Kidney (tissue), 13 donors: ENCODE measurements at regions not wholly inside any gene's neighbourhood (a gene's known extent, or its start where the extent isn't known, plus 50 kb on each side); places are given as distances from the start of the nearest gene placed in this dataset.

Experiments
- DNase-seq, 5 donors: peaks; one replicate each; pipeline ENCODE4 v3.0.0-alpha.2; 2013 to 2020
- FAIRE-seq: peaks from 2 replicates; lab custom pipeline; 2012; peaks lifted over from hg19 to GRCh38; lab: Jason Lieb, UNC
- H3K27ac ChIP-seq, 2 donors: one replicate each; pipeline ENCODE4 v1.7.0; 2013; ENCODE audit warnings: low read depth in 2 of 2, low read length in 2 of 2, inconsistent platforms in 1 of 2
- H3K27me3 ChIP-seq: one replicate; pipeline ENCODE4 v1.7.1; 2013; ENCODE audit warnings: low read length, inconsistent platforms; ENCODE audit not compliant: control insufficient read depth, insufficient read depth
- H3K36me3 ChIP-seq, 3 donors: one replicate each; pipeline versions ENCODE4 v1.7.0 to v1.7.1; 2013; ENCODE audit warnings: low read length in 3 of 3, control low read depth in 1 of 3, inconsistent platforms in 1 of 3; ENCODE audit not compliant: insufficient read depth in 3 of 3, control insufficient read depth in 2 of 3
- H3K4me1 ChIP-seq, 3 donors: one replicate each; pipeline versions ENCODE4 v1.7.0 to v1.7.1; 2013; ENCODE audit warnings: low read length in 3 of 3, inconsistent platforms in 1 of 3, low read depth in 1 of 3; ENCODE audit not compliant: control insufficient read depth in 2 of 3, insufficient read depth in 2 of 3
- H3K4me3 ChIP-seq, 3 donors: one replicate each; pipeline versions ENCODE4 v1.7.0 to v1.8.1; 2013; ENCODE audit warnings: low read length in 3 of 3, control low read depth in 1 of 3, inconsistent platforms in 1 of 3
- H3K9ac ChIP-seq, 3 donors: one replicate each; pipeline versions ENCODE4 v1.7.0 to v1.7.1; 2013; ENCODE audit warnings: low read length in 3 of 3, control low read depth in 1 of 3, inconsistent platforms in 1 of 3
- H3K9me3 ChIP-seq, 3 donors: one replicate each; pipeline versions ENCODE4 v1.7.0 to v1.7.1; 2013; ENCODE audit warnings: low read length in 3 of 3, control low read depth in 1 of 3, inconsistent platforms in 1 of 3; ENCODE audit not compliant: control insufficient read depth in 2 of 3, insufficient read depth in 1 of 3
- intact Hi-C: fragments of 100-400 bp; cut with DNase I; formaldehyde crosslinking; loops from one replicate; pipeline ENCODE4 v1.11.1; 2022
- TF ChIP-seq, protein P1 (sequence below): IDR thresholded peaks from 3 replicates; pipeline ENCODE4 v1.5.1; 2012; ENCODE audit warnings: mild to moderate bottlenecking, moderate library complexity, borderline replicate concordance; ENCODE audit not compliant: insufficient read depth; ENCODE audit errors: extremely low read depth
- donor health status: control.
- donor health status: control.
- donor health status: control.
- donor health status: control.
- donor health status: control.
- donor health status: DM: yes; HTN: yes; CAD: no.
- donor health status: Normal renal cell carcinoma (clear cell type).

DNA sequence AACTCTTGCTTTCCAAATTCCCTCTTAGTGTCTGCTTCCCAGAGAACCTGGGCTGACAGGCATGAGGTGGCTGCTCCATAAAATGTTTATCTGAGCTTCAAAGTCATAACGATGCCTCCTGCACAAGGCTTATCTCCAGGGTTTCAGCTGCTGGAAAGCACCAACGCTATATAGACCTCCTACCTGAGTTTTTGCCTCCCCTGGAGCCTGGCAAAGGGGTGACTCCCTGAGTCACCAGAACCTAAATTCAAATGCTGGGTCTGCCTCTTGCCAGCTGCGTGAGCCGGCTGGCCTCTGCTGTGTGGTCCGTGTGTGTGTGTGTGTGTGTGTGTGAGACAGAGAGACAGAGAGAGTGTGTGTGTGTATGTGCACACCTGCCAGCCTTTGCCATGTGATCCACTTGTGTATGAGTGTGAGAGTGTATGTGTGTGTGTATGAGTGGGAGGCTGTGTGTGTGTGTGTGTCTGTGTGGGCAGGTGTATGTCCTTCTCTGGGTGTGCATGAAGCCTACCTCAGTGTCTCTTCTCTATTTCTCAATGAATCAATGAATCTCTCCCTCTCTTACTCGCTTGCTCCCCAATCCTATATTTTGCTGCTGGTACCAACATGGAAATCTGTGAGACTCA lies 714.9 kb downstream of the MATN1 start:
- no peaks in the 10 kb centered on the region for H3K9me3 ChIP-seq
- H3K9ac ChIP-seq = no peak overlapping the region
- intact Hi-C loops = no loop called here
- no peaks in the 10 kb centered on the region for H3K27me3 ChIP-seq
- DNase-seq (no peak), FAIRE-seq (no peak)
- no peaks in the 10 kb centered on the region for H3K36me3 ChIP-seq
- no peak overlapping the region for H3K27ac ChIP-seq
- no peak overlapping the region for H3K4me3 ChIP-seq
- H3K4me1 ChIP-seq = peaks cover 0 to 13% (median 0%) of the 10 kb centered on the region in 3 donors
- TF ChIP-seq, protein P1, sequence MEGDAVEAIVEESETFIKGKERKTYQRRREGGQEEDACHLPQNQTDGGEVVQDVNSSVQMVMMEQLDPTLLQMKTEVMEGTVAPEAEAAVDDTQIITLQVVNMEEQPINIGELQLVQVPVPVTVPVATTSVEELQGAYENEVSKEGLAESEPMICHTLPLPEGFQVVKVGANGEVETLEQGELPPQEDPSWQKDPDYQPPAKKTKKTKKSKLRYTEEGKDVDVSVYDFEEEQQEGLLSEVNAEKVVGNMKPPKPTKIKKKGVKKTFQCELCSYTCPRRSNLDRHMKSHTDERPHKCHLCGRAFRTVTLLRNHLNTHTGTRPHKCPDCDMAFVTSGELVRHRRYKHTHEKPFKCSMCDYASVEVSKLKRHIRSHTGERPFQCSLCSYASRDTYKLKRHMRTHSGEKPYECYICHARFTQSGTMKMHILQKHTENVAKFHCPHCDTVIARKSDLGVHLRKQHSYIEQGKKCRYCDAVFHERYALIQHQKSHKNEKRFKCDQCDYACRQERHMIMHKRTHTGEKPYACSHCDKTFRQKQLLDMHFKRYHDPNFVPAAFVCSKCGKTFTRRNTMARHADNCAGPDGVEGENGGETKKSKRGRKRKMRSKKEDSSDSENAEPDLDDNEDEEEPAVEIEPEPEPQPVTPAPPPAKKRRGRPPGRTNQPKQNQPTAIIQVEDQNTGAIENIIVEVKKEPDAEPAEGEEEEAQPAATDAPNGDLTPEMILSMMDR = no peak

DNA sequence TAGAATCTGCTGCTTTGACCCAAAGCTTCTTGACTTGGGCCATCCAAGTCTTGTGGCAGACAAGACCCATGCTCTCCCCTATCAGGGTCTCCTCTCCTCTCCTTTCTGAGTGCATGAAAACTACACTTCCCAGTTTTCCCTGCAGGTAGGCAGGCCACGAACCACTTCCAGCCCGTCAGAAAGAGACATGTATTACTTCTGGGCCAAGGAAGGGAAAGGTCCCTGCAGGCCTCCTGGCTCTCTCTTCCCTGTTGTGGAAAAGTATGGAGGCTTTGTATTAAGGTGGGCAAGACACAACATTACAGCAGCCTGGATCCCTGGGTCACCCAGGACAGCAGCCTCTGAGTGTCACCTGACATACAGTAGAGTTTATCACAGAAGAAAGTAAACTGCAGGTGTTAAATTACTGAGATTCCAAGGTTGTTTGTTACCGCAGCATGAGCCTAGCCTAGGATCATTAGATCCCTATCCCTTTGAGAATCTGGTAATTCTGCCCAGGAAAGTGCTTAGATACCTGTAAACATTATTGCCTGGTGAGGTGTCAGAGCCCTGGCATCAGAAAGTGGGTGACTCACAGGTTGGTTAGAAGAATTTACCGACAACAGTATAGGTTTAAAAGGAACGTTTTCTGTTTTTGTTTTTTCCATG lies 717.3 kb downstream of the MATN1 start:
- DNase-seq (no peak), FAIRE-seq (no peak)
- H3K4me1 ChIP-seq = peaks cover 0 to 8% (median 0%) of the 10 kb centered on the region in 3 donors
- H3K36me3 ChIP-seq = no peaks in the 10 kb centered on the region
- H3K27me3 ChIP-seq = no peaks in the 10 kb centered on the region
- no peak overlapping the region for H3K4me3 ChIP-seq
- H3K27ac ChIP-seq = no peak overlapping the region
- H3K9me3 ChIP-seq = no peaks in the 10 kb centered on the region
- no peak overlapping the region for H3K9ac ChIP-seq
- intact Hi-C loops = no loop called here
- TF ChIP-seq, protein P1 = no peak

DNA sequence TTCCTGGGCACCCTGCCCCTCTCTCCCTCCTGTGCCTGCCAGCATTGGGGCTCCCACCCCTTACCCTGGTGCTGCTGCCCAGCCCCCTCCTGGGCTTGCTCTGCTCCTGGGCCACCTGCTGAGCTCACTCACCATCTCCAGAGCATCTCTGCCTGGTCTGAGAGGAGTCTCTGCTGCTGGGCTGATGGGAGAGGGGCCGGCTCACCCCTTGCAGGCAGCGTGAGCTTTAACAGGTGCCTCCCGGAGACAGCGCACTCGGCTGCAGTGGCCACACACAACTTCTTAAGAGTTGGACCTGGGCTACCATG lies 721.7 kb downstream of the MATN1 start:
- no peak for DNase-seq
- Histone ChIP-seq H3K9ac (no peak overlapping the region), H3K4me1 (no peaks in the 10 kb centered on the region), H3K36me3 (no peaks in the 10 kb centered on the region), H3K4me3 (no peak overlapping the region), H3K27me3 (no peaks in the 10 kb centered on the region), H3K9me3 (no peaks in the 10 kb centered on the region), H3K27ac (no peak overlapping the region)
- TF ChIP-seq, protein P1 = no peak
- intact Hi-C loops = no loop called here
- no peak for FAIRE-seq
